ENCODE measurements at regions not wholly inside any gene's neighbourhood (a gene's known extent, or its start where the extent isn't known, plus 50 kb on each side); places are given as distances from the start of the nearest gene placed in this dataset.

DNA sequence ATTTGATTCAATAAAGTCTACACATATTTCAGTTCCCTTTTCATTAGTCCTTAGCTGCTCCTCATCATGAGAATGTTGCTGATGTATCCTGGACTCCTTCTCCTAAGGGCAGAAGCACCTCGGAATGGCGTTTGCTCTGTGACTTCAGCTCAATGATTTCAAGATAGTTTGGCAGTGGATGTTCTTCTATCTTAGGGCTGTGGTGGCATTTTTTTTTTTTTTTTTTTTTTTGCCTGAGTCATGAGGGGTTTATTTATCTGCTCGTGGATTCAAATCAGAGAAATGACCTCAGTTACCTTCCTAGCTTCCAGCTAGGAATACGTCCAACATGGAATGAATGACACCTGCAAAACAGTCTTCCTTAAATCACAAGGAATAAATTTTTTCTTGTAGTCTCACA, 220.0 kb upstream of the ZBED5 start:
- DNase-seq (ENCODE audit: low read depth) = no peak

DNA sequence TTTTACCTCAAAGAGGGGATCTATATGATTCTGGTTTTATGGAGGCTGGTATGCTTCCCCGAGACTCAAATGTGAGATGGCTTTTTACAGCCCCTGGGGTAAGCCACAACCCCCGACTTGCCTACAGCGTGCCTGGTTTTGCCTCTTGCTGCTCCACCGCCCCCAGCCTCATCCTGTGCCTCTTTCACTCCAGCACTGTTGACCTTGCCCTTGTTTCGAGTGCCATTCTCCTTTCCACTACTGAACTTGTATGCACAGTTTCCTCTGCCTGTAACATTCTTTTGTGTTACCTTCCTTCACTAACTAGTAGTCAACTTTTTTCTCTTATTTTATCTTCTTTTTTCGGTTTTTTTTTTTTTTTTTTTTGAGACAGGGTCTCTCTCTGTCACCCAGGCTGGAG, 219.0 kb upstream of the ZBED5 start:
- no peak for DNase-seq (ENCODE audit: low read depth)

DNA sequence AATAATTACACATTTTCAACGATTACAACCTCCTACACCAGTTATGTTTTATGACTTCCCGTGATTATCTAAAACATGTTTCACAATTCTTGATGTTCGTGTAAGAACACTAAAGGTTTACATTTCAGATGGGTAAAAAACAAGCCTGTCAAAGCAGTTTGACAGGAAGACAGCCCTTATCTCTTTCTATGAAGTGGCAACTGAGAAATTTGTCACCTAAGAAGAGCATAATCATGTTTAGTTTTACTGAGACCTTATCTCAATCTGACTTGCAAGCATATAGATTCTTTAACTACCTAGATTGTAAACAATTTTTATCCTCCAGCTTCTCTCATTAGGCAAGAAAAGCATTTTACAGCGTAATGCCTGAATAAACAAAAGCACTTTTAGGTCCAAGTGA, 218.4 kb upstream of the ZBED5 start:
- no peak for DNase-seq (ENCODE audit: low read depth)

GRCh38 chr11:11075515-11076171, 217.8 kb upstream of the ZBED5 start:
- DNase-seq (ENCODE audit: low read depth) = no peak

GRCh38 chr11:11074686-11075335, 217.0 kb upstream of the ZBED5 start:
- DNase-seq (ENCODE audit: low read depth) = no peak

GRCh38 chr11:11073996-11074395, 216.1 kb upstream of the ZBED5 start:
- no peak for DNase-seq (ENCODE audit: low read depth)

DNA sequence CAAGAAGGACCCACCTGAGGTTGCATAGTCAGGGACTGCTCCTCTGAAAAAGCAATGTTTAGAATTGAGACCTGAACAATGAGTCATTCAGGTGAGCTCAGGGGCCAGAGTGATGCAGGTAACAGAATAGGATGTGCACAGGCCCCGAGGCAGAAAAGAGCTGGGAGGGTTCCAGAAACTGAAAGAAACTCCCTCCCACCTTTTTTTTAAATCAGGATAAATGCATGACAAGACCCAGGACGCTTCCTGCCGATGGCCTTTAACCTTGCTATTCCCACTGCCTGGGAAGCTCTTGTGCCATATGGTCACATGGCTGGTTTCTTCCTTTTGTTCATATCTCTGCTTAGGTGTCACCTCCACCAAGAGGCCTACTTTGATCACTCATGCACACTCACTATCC, 214.2 kb upstream of the ZBED5 start:
- no peak for DNase-seq (ENCODE audit: low read depth)

DNA sequence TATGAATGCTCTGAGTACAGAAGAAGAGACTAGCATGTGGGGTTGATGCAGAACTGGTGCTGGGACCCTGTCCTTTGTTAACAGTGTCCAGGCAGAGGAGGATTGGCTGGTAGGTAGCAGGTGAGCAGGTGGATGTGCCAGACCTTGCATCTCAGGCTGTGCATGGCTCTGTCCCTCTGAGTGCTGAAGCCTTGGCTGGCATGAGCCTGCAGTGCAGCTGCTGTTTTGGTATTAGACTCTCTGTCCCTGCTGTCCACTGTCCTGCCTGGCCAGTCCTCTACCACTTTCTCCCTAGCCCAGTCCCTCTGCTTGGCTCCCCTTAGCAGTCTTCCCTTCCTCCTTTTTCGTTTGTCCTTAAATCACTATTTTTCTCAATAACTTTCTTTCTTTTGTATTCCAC, 213.6 kb upstream of the ZBED5 start:
- no peak for DNase-seq (ENCODE audit: low read depth)

GRCh38 chr11:11070976-11071375, 213.1 kb upstream of the ZBED5 start:
- no peak for DNase-seq (ENCODE audit: low read depth)

GRCh38 chr11:11069841-11070835, 212.3 kb upstream of the ZBED5 start:
- DNase-seq (ENCODE audit: low read depth) = no peak

- DNase-seq (ENCODE audit: low read depth) = no peak
These were observed 210.3 kb upstream of the ZBED5 start for GRCh38 chr11:11068113-11068512.

DNA sequence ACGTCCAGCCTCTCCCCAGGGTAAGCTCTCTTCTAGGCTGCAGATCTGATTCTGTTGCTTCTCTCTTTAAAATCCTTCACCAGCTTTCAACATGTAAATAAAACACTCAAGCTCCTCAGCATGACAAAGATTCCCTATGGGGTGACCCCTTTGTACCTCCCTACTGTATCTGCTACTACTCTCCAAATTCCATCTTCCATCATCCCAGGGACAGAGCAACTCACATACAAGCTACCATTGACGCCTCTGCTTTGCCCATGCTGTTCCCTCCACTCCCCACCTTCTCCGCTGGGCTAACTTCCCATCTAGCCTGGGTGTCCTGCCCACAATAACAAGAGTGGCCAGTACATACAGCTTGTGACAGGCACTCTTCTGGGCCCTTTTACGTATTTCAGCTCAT, 207.5 kb upstream of the ZBED5 start:
- no peak for DNase-seq (ENCODE audit: low read depth)

DNA sequence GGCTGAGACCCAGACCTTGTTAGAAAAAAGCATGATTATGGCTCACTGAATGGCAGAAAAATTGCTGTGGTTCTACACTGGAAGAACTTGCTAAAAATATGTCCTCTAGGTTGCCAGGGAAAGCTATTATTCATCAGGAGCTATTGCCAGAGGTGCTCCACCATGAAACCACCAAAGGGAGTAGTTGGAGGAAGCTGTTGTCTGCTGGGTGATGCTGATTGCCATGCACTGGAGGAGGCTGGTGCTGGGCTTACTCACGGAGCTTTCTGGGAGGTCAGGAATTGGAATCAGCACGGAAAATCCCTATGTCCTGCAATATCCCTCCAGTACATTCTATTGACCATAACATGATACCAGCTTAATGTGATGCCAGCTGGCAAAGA, 199.6 kb upstream of the ZBED5 start:
- DNase-seq (ENCODE audit: low read depth) = no peak

GRCh38 chr11:11056749-11057471, 199.1 kb upstream of the ZBED5 start:
- DNase-seq (ENCODE audit: low read depth) = no peak

GRCh38 chr11:11056316-11056715, 198.5 kb upstream of the ZBED5 start:
- DNase-seq (ENCODE audit: low read depth) = no peak

DNA sequence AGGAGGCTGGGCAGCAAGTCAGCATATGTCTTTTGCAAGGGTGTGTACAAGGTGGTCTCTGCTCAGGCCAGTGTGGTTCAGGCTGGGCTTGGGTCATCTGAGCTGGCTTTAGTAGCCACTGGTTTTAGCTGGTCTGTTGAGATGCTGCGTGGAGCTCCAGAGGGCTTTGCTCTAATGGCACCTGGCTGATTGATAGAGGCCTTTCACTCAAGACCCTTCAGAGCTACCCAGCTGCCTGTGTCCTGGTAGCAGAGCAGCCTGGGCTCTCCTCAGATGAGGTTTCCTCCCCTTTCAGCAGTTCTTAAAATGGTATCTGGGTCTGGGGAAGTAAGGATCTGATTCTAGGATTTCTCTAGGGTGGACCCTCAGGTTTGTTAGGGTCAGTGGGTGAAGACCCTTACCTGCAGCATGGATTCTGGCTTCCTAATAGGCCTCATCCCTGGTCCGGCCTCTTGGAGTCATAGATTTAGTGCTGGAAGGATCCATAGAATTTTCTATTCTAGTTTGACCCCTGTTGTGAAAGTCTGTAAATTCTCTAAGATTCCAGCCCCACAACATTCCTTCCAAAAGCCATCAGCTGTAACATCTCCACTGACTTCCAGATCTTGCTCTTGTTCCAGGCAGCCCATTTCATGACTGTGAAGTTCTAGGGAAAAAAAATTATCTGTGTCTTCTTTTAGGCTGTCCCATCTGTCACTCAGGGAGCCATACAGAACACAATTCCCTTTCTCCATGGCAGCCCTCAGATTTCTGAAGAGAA, 190.2 kb upstream of the ZBED5 start:
- DNase-seq (ENCODE audit: low read depth) = no peak

DNA sequence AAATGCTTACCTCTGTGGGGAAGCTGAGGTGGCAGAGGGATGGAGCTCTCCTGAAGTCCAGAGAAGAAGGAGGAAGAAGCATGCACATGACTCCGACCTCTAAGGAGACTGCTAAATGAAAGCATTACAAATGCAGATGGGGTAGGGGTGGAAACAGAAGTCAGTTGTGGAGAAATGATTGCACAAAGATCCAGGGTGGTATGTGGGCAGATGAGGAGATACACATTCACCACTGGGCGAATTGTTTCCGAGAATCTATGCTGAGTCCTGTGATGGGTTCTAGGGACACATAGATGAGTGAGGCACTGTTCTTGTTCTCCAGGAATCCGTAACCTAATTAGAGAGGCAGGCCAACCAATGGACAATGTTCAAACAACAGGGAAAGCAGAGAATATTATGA, 188.9 kb upstream of the ZBED5 start:
- DNase-seq (ENCODE audit: low read depth) = no peak

DNA sequence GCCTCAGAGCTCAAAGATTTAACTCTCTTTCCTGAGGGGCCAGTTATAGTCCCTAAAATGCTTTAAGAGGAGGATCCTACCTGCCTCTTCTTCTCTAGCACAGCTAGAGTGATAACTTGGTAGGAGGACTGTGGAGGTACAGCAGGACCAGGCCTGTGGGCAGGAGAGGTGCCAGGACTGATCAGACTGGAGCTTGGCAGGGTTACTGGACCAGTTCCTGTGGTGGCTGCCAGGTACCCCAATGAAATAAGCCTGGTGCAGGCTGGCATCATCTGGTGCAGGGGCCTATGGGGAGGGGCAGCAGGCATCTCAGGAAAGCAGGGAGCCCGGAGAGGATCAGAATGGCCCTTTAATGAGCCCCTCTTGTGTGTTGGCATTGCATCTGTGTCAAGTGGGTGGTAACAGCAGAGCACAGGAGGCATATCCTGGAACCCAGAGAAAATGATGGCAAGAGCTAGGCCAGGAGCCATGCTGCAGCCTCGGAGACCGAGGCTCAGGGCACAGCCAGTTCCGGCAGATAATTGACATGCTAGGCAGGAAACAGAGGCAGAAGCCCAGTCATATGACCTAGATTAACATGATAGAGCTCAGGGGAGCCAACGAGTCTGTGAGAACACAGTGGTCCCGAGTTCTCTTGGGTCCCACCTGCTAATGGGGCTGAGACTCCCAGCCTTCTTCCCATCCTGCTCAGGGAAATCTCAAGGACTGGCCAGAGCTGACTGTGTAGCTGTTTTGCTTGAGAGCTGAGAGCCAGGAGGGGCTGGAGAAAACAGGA, 187.5 kb upstream of the ZBED5 start:
- no peak for DNase-seq (ENCODE audit: low read depth)

DNA sequence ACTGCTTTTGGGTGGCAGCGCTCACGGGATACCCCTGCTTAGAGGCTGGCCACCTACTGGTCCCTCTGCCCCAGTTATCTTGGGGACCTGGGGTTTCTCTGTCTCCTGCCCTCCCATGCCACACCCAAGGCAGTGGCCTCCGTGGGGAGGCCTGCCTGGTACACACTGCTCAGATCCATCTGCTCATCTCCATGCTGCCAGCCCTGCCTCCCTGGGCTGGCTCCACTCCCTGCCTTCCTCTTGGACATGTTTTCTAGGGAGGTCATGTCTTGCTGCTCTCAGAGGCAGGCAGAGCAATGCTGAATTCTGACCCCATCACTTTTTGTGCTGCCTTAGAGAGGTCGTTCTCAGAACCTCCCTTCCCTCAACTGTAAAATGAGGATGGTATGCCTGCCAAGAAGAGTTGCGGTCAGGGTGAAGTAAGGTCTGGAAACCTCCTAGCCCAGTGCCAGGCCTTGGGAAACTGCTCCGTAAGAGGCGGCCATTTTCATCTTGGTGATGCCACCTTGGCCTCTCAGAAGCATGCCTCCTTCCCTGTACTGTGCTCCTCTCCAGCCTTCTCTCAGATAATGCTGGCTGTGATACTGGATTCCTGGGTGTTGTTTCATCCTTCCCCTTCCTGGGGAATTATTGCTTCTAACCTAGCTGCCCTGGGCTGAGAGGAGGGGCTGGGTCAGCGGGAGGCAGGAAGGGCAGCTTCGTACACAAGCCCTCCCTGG, 186.4 kb upstream of the ZBED5 start:
- DNase-seq (ENCODE audit: low read depth) = no peak

DNA sequence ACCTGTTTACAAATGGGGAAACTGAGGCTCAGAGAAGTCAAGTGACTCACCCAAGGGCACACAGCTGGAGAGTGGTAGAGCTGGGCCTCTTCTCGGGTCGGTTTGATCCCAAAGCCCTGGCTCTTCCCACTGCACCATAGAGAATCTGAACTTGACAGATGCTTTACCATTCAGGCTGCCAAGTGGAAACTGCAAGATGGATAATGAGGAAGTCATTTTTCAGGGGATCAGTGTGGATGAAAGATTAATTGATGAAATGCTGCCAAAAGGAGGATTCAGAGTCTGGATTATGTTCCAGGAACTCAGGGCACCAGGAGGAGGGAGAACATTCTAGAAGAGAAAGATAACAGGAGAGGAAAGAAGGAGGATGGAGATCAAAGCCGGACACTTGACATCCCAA, 185.9 kb upstream of the ZBED5 start:
- DNase-seq (ENCODE audit: low read depth) = no peak
